ENCODE measurements at regions not wholly inside any gene's neighbourhood (a gene's known extent, or its start where the extent isn't known, plus 50 kb on each side); places are given as distances from the start of the nearest gene placed in this dataset.

DNA sequence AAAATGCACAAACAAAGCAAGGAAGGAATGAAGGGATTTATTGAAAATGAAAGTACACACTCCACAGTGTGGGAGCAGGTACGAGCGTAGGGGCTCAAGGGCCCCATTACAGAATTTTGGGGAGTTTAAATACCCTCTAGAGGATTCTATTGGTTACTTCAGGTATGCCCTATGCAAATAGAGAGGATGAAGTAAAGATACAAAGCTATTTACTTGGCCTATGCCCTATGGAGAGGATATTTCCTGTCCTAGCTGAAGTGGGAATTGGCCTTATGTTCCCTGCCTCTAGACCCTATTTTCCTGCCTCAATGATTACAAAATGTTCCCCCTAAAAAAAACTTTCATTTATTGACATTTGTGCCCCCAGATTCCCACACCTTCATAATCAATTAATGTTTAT lies 59.7 kb upstream of the ASIP start:
- TF ChIP-seq POLR2A (IDR thresholded peaks at IDR 0.05; ENCODE audit: extremely low read depth, insufficient read length) (no peak), CTCF (IDR thresholded peaks at IDR 0.05; ENCODE audit: low read depth, low read length) (no peak)

Data from NB4 (cell line).